ENCODE measurements at regions not wholly inside any gene's neighbourhood (a gene's known extent, or its start where the extent isn't known, plus 50 kb on each side); places are given as distances from the start of the nearest gene placed in this dataset.

- TF ChIP-seq POLR2AphosphoS5 (IDR thresholded peaks at IDR 0.05; ENCODE audit: low read depth, low read length) (no peak), EGR1 (IDR thresholded peaks at IDR 0.05; ENCODE audit: borderline replicate concordance, low read depth, low read length) (no peak)
- TF ChIP-seq, protein P1, sequence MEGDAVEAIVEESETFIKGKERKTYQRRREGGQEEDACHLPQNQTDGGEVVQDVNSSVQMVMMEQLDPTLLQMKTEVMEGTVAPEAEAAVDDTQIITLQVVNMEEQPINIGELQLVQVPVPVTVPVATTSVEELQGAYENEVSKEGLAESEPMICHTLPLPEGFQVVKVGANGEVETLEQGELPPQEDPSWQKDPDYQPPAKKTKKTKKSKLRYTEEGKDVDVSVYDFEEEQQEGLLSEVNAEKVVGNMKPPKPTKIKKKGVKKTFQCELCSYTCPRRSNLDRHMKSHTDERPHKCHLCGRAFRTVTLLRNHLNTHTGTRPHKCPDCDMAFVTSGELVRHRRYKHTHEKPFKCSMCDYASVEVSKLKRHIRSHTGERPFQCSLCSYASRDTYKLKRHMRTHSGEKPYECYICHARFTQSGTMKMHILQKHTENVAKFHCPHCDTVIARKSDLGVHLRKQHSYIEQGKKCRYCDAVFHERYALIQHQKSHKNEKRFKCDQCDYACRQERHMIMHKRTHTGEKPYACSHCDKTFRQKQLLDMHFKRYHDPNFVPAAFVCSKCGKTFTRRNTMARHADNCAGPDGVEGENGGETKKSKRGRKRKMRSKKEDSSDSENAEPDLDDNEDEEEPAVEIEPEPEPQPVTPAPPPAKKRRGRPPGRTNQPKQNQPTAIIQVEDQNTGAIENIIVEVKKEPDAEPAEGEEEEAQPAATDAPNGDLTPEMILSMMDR (IDR thresholded peaks at IDR 0.05; ENCODE audit: control extremely low read depth in 1 of 3, insufficient read depth in 1 of 3, low read depth in 1 of 3, low read length in 3 of 3) = no peak
Measured at GRCh38 chr2:167548396-167548795, 660.1 kb downstream of the XIRP2 start.
